ENCODE measurements at regions not wholly inside any gene's neighbourhood (a gene's known extent, or its start where the extent isn't known, plus 50 kb on each side); places are given as distances from the start of the nearest gene placed in this dataset.

GRCh38 chr5:164687391-164687790 is 1182.0 kb downstream of the MAT2B start:
- H3K4me3 ChIP-seq (replicated peaks; ENCODE audit: low read depth, low read length), result no peak overlapping the region
- no peak for DNase-seq (ENCODE audit: extremely low read depth, low read depth)
- TF ChIP-seq CTCF (IDR thresholded peaks at IDR 0.05; ENCODE audit: low read depth, low read length, missing control alignments), result no peak

GRCh38 chr5:164688437-164688836 is 1183.0 kb downstream of the MAT2B start:
- no peak for DNase-seq (ENCODE audit: extremely low read depth, low read depth)
- TF ChIP-seq CTCF (IDR thresholded peaks at IDR 0.05; ENCODE audit: low read depth, low read length, missing control alignments), result no peak

GRCh38 chr5:164708831-164709230 is 1203.4 kb downstream of the MAT2B start:
- no peak for DNase-seq (ENCODE audit: extremely low read depth, low read depth)
- TF ChIP-seq CTCF (IDR thresholded peaks at IDR 0.05; ENCODE audit: low read depth, low read length, missing control alignments), result no peak
- no peak overlapping the region for H3K4me3 ChIP-seq (replicated peaks; ENCODE audit: low read depth, low read length)

More at GRCh38 chr5:164688437-164688836, 1183.0 kb downstream of the MAT2B start:
- no peak overlapping the region for H3K4me3 ChIP-seq (replicated peaks; ENCODE audit: low read depth, low read length)

- no peak overlapping the region for H3K4me3 ChIP-seq (replicated peaks; ENCODE audit: low read depth, low read length)
- TF ChIP-seq CTCF (IDR thresholded peaks at IDR 0.05; ENCODE audit: low read depth, low read length, missing control alignments), result no peak
- DNase-seq (ENCODE audit: extremely low read depth, low read depth), result no peak
Observed at GRCh38 chr5:164713682-164714081, 1208.3 kb downstream of the MAT2B start.

GRCh38 chr5:164721116-164721515 is 1215.7 kb downstream of the MAT2B start:
- no peak for DNase-seq (ENCODE audit: extremely low read depth, low read depth)
- no peak overlapping the region for H3K4me3 ChIP-seq (replicated peaks; ENCODE audit: low read depth, low read length)
- TF ChIP-seq CTCF (IDR thresholded peaks at IDR 0.05; ENCODE audit: low read depth, low read length, missing control alignments), result no peak

GRCh38 chr5:164721656-164722055 is 1216.2 kb downstream of the MAT2B start:
- no peak for DNase-seq (ENCODE audit: extremely low read depth, low read depth)
- no peak for TF ChIP-seq CTCF (IDR thresholded peaks at IDR 0.05; ENCODE audit: low read depth, low read length, missing control alignments)
- no peak overlapping the region for H3K4me3 ChIP-seq (replicated peaks; ENCODE audit: low read depth, low read length)

- no peak for TF ChIP-seq CTCF (IDR thresholded peaks at IDR 0.05; ENCODE audit: low read depth, low read length, missing control alignments)
- H3K4me3 ChIP-seq (replicated peaks; ENCODE audit: low read depth, low read length), result no peak overlapping the region
- DNase-seq (ENCODE audit: extremely low read depth, low read depth), result no peak
Observed at GRCh38 chr5:164722702-164723101, 1217.3 kb downstream of the MAT2B start.
